ENCODE measurements at regions not wholly inside any gene's neighbourhood (a gene's known extent, or its start where the extent isn't known, plus 50 kb on each side); places are given as distances from the start of the nearest gene placed in this dataset.

DNA sequence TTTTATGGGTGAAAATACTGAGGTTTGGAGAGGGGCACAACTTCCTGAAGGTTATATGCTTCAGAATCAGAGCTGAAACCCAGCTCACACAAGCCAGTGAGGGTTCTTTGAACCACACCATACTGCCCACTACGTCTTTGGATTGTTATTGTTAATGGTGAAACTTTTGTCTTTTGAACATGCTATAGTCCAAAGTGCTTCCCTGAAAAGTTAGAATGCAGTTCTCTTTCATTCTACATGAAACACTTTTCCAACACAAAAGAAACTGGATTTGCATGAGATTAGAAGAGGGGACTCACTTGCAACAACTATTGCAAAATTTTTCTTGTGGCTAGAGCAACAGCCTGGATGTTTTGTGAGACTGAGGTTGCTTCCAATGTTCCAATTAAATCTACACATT is 473.6 kb downstream of the SOX2 start:
- TF ChIP-seq CTCF (conservative IDR thresholded peaks at IDR 0.05) = no peak
- TF ChIP-seq EZH2 (IDR thresholded peaks at IDR 0.05; ENCODE audit: low read depth) = no peak

Measured in PC-9 (cell line).